Vagina (tissue), 2 donors: ENCODE measurements at regions not wholly inside any gene's neighbourhood (a gene's known extent, or its start where the extent isn't known, plus 50 kb on each side); places are given as distances from the start of the nearest gene placed in this dataset.

ENCODE experiments used
- DNase-seq, 2 donors: peaks; one replicate each; pipeline ENCODE4 v3.0.0-alpha.2; 2017; ENCODE audit errors: extremely low spot score in 2 of 2
- H3K27ac ChIP-seq: fragments of 200-600 bp; sonication (generic); one replicate; pipeline ENCODE4 v1.5.1; 2019
- H3K27me3 ChIP-seq: fragments of 200-600 bp; sonication (generic); one replicate; pipeline ENCODE4 v1.5.1; 2019
- H3K36me3 ChIP-seq, 2 donors: fragments of 200-600 bp; sonication (generic); one replicate each; pipeline ENCODE4 v1.5.1; 2017 to 2019
- H3K4me1 ChIP-seq: fragments of 200-600 bp; sonication (generic); one replicate; pipeline ENCODE4 v1.5.1; 2019
- H3K4me3 ChIP-seq, 2 donors: fragments of 200-600 bp; sonication (generic); 1 replicate in 1 of 2; 2 replicates in 1 of 2; pipeline ENCODE4 v1.5.1; 2016 to 2019
- H3K9me3 ChIP-seq: fragments of 200-600 bp; sonication (generic); one replicate; pipeline ENCODE4 v1.5.1; 2019
- POLR2A ChIP-seq, 2 donors: fragments of 450-650 bp; IDR thresholded peaks; one replicate each; pipeline ENCODE4 v1.6.1; 2017; ENCODE audit warnings: antibody characterized with exemption in 2 of 2, mild to moderate bottlenecking in 2 of 2, moderate library complexity in 2 of 2
- POLR2AphosphoS5 ChIP-seq, 2 donors: sonication (generic); formaldehyde crosslinking; IDR thresholded peaks; one replicate each; pipeline ENCODE4 v1.9.0; 2017; ENCODE audit warnings: antibody characterized with exemption in 2 of 2, mild to moderate bottlenecking in 2 of 2, low read depth in 1 of 2; ENCODE audit not compliant: insufficient read depth in 1 of 2
- intact Hi-C: fragments of 100-400 bp; cut with DNase I; formaldehyde crosslinking; loops from one replicate; pipeline ENCODE4 v1.15.1; 2023
- TF ChIP-seq, protein P1 (sequence below), 3 experiments: fragments of 450-650 bp in 2 of 3; fragments of 200-600 bp in 1 of 3; sonication (generic) in 1 of 3; IDR thresholded peaks; one replicate each; pipeline ENCODE4 v1.5.1; 2017 to 2019; ENCODE audit warnings: antibody characterized with exemption in 3 of 3, mild to moderate bottlenecking in 2 of 3, moderate library complexity in 2 of 3

- H3K27ac ChIP-seq = no peak overlapping the region
- H3K9me3 ChIP-seq = no peaks in the 10 kb centered on the region
- intact Hi-C loops = no loop called here
- TF ChIP-seq POLR2AphosphoS5 (IDR thresholded peaks at IDR 0.05; ENCODE audit: insufficient read depth in 1 of 2, low read depth in 1 of 2) = no peak
- no peak for TF ChIP-seq POLR2A (IDR thresholded peaks at IDR 0.05)
- TF ChIP-seq, protein P1, sequence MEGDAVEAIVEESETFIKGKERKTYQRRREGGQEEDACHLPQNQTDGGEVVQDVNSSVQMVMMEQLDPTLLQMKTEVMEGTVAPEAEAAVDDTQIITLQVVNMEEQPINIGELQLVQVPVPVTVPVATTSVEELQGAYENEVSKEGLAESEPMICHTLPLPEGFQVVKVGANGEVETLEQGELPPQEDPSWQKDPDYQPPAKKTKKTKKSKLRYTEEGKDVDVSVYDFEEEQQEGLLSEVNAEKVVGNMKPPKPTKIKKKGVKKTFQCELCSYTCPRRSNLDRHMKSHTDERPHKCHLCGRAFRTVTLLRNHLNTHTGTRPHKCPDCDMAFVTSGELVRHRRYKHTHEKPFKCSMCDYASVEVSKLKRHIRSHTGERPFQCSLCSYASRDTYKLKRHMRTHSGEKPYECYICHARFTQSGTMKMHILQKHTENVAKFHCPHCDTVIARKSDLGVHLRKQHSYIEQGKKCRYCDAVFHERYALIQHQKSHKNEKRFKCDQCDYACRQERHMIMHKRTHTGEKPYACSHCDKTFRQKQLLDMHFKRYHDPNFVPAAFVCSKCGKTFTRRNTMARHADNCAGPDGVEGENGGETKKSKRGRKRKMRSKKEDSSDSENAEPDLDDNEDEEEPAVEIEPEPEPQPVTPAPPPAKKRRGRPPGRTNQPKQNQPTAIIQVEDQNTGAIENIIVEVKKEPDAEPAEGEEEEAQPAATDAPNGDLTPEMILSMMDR (IDR thresholded peaks at IDR 0.05) = no peak
- no peak overlapping the region for H3K4me3 ChIP-seq
- DNase-seq = no peak
- no peaks in the 10 kb centered on the region for H3K36me3 ChIP-seq
- H3K27me3 ChIP-seq = no peaks in the 10 kb centered on the region
- peaks cover 5% of the 10 kb centered on the region for H3K4me1 ChIP-seq
Observed at GRCh38 chrX:9336456-9336855, 128.4 kb upstream of the TBL1X start.

- DNase-seq = no peak
- H3K4me1 ChIP-seq = peaks cover 9% of the 10 kb centered on the region
- intact Hi-C loops = no loop called here
- H3K27me3 ChIP-seq = no peaks in the 10 kb centered on the region
- no peak overlapping the region for H3K4me3 ChIP-seq
- H3K9me3 ChIP-seq = no peaks in the 10 kb centered on the region
- no peak overlapping the region for H3K27ac ChIP-seq
- no peak for TF ChIP-seq POLR2A (IDR thresholded peaks at IDR 0.05)
- TF ChIP-seq, protein P1 (IDR thresholded peaks at IDR 0.05) = no peak
- TF ChIP-seq POLR2AphosphoS5 (IDR thresholded peaks at IDR 0.05; ENCODE audit: insufficient read depth in 1 of 2, low read depth in 1 of 2) = no peak
- H3K36me3 ChIP-seq = no peaks in the 10 kb centered on the region
Observed at GRCh38 chrX:9337046-9337445, 127.8 kb upstream of the TBL1X start.

DNA sequence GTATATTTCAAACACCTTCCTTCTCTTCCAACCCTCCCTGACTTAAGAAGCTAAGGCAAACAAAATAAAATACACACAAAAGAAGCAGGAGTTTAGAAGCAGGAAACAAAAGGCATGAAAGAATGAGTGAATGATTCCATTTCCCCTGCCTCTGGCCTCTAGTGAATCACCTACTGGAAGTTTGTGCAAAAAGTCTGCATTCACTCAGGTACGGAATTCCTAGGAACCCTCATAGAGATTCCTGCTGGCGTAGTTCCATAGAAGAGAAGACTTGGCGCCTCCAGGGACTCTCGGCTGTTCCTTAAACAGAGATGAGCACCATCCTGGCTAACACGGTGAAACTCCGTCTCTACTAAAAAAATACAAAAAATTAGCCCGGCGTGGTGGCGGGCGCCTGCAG, 125.9 kb upstream of the TBL1X start:
- H3K4me3 ChIP-seq = no peak overlapping the region
- H3K4me1 ChIP-seq = peaks cover 15% of the 10 kb centered on the region
- TF ChIP-seq, protein P1 (IDR thresholded peaks at IDR 0.05) = no peak
- TF ChIP-seq POLR2A (IDR thresholded peaks at IDR 0.05) (no peak), POLR2AphosphoS5 (IDR thresholded peaks at IDR 0.05; ENCODE audit: insufficient read depth in 1 of 2, low read depth in 1 of 2) (no peak)
- DNase-seq = no peak
- no peaks in the 10 kb centered on the region for H3K9me3 ChIP-seq
- no peak overlapping the region for H3K27ac ChIP-seq
- no peaks in the 10 kb centered on the region for H3K27me3 ChIP-seq
- H3K36me3 ChIP-seq = no peaks in the 10 kb centered on the region
- intact Hi-C loops = no loop called here

DNA sequence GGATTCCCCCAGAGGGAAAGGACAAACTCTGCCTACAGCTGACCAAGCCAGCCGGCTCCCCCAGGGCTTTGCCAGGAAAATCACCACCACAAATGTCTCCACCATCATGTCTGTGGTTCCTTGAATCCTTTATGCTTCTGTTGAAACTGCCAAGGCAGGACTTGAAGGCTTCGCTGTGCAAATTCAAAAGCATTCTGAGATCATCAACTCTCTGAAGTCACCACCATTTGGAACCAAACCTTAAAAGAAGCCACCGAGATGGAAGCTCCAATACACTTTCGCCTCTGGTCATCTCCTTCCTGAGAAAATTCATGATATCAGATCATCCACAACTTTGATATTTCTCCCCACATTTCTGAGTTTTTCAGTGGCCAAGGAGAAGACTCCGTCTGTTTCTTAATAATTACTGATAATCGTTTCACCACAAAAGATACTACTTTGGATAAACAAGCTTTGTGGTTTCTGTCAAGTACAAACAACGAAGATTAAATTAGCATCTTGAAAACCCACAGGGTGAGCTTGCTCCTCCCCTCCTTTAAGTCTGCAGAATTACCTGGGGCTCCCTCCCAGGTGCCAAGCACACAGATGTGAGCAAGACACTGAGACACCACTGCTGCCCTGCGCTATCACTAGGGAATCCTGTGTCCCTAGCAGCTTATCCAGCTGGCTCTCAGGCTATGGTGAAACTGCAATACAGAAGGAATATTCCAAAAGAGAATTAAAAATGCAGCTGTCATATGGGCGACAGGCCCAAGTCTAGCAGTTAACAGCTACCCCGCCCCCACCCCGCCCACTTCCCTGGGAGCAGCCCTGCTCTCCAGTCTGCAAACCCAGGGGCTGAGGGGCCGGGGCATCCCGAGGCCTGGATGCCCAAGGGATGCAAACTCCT, 125.0 kb upstream of the TBL1X start:
- Histone ChIP-seq H3K9me3 (no peaks in the 10 kb centered on the region), H3K27me3 (no peaks in the 10 kb centered on the region), H3K4me1 (peaks cover 15% of the 10 kb centered on the region), H3K36me3 (no peaks in the 10 kb centered on the region), H3K27ac (peak overlapping the region; percentile 69), H3K4me3 (peak overlapping the region in 1 of 2 donors; percentile 10)
- DNase-seq = no peak
- TF ChIP-seq, protein P1 (IDR thresholded peaks at IDR 0.05) = no peak
- TF ChIP-seq POLR2AphosphoS5 (IDR thresholded peaks at IDR 0.05; ENCODE audit: insufficient read depth in 1 of 2, low read depth in 1 of 2) (no peak), POLR2A (IDR thresholded peaks at IDR 0.05) (no peak)
- intact Hi-C loops = loop anchor here (2.0 kb wide), 1 partner anchor 125 kb away; the partner anchor contains the start of gene TBL1X
